GM19238 (cell line): ENCODE measurements at regions not wholly inside any gene's neighbourhood (a gene's known extent, or its start where the extent isn't known, plus 50 kb on each side); places are given as distances from the start of the nearest gene placed in this dataset.
"Not testable (repeated sequence)": the region's sequence is repeated elsewhere in the genome, so short reads cannot be mapped to it uniquely, and the experiment has no call there.

Experiments
- DNase-seq: peaks from one replicate; pipeline ENCODE4 v3.0.0; 2011; ENCODE audit warnings: low spot score; ENCODE audit not compliant: insufficient read length

DNA sequence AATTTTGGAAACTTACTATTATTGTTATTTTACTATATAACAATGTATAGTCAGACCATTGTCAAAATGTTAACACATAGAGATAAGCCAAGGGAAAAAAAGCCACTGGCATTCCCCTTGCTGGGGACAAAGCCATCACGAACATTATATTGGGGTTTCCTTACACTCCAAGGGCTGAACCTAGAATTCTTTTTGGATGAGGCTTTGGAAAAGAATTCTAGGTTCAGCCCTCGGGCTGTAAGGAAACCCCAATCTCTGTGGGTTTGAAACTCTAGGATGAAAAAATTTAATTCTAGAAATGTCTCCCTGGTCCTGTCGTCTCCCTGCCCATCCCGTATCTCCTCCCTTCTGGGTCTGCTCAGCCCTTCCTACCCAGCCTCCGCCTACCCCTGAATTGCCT lies 67.0 kb upstream of the SMAD6 start:
- no peak for DNase-seq

DNA sequence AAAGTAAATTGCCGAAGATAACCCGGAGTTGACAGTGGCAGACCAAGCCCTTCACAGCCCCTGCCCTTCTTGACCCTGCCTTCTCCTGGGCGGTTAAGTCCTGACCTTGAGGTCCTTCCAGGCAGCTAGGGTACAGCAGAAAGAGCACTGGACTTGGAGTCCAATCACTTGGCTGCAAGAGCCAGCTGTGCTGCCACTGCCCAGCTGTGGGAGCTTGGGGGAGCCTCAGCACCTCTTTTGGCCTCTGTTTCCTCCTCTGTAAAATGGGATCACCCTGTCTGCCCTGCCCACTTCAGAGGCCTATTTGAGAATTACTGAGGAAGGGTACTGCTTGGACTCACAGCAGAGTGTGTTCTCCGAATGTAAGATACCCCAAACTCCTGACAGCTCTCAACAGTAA lies 66.2 kb upstream of the SMAD6 start:
- no peak for DNase-seq

DNA sequence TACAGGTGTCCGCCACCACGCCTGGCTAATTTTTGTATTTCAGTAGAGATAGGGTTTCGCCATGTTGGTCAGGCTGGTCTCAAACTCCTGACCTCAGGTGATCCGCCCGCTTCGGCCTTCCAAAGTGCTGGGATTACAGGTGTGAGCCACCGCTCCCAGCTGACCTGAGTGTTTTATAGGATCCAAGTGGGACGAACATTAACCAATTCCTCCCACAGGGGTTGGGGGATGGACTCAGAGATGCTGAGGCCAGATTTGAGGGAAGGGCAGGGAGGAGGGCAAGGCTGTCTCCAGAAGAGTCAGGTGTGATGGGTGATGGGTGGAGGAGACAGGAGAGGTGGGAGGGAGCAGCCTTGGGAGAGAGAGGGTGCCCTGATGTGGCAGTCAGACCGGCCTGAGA lies 65.0 kb upstream of the SMAD6 start:
- not testable (repeated sequence) for DNase-seq

DNA sequence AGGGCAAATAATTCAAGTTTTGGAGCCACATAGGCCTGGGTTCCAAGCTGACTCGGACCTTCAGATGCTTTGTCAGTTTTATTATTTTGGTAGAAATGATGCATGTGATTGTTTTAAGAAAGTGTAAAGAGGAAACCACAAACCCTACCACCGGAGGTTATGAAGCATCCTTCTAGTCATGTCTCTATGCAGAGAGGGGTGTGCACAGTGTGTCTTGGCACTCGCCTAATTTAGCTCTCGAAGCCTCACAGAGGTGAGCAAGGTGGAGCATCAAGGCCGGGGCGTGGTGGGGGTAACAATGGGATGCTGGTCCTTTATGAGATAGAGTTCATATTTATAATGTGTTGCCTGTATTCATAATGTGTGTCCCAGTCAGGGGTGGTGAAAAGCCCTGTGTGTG lies 63.7 kb upstream of the SMAD6 start:
- no peak for DNase-seq

DNA sequence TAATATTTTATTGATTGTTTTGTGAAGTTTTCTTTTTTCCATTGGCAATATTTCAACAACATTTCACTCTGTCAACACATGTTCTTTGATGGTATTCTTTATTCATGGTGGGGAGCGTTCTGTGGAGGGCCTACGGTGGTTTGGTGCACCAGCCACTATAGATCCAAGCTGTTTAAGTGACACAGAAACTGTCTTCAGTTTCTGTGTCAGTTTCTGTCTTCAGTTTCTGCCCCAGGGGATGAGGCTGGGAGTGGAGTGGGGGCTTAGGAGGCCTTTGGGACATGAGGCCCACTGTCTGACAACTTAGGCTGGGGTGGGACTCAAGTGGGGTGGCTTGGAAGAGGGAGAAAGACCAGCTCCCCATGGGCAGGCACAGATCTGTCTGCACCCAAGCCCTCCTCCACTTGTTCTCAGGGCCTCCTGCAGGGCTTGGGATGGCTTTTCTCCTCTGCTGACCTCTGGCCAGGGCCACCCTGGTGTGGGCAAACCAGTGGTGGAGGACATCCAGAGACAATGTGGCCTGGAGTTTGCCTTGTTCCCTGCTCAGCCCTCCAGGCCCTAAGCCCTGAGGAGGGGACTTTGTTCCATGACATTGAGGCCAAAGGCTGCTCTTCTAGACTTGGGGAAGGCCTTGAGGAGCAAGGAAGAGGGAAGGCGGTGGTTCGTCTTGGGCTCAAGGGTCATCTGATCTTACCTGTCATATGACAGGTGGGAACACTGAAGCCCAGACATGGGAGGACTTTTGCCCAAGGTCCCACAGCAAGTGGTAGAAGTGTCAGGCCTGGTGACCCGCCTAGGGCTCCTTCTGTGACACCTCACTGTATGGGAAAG lies 60.3 kb upstream of the SMAD6 start:
- no peak for DNase-seq

DNA sequence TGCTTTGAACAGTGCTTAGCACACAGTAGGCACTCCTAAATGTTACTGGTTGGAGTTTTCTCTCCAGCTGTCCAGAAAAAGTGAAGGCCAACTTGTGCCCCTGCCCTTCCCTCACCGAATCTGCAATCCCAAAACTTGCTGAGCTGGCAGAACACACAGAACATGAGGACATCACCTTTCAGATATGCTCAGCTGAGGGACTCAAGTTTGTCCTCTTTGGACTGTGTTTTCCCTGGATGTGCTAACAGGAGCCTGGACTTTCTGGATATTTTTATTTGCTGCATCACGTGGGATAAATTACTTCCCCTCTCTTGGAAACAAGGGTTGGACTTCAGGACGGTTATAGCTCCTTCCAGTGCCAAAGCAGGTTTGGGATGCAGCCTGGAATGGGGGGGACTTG lies 59.5 kb upstream of the SMAD6 start:
- DNase-seq = no peak

DNA sequence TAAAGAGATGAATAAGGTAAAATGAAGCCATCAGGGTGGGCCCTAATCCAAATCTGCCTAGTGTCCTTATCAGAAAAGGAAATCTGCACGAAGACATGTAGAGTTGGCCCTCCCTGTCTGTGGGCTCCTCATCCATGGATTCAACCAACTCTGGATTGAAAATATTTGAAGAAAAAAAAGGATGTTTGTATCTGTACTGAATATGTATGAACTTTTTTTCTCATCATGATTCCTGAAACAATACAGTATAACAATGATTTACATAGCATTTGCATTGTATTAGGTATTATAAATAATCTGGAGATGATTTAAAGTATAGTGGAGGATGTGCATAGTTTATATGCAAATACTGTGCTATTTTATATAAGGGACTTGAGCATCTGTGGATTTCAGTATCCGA lies 59.0 kb upstream of the SMAD6 start:
- no peak for DNase-seq

DNA sequence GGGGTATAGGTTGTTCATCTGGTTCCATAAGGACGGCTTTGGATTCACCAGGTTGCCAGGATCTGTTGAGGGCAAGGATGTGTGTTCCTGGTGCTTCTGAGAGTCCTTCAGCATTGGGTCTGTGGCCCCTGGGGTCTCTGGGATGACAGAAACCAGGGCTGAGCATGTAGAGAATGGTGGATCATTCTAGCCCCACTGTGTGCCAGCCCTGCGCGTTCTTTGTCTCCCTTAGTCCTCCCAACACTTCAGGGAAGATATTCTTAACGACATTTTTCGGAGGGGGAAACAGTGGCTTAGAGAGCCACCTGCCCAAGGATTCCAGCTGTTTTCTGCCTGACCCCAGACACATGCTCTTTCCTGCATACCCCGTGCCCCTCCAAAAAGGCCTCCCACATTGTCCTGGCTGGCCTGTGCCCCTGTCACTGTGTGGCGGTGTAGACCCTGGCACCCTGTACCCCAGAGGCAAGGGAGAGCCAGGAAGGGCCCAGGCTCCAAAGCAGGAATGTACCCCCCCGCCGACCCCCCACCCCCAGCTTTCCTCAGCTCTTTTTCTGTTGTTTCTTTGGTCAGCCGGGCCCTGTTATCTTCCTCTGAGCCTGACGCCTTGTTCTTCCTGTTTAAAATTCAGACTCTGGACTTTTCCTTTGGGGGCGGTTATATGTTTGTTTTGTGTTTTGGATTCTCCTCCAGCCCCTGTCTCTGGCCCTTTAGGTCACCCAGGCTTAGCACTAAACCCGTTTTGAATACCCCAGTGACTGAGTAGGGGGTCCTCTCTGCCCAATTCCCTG lies 57.8 kb upstream of the SMAD6 start:
- DNase-seq = no peak

DNA sequence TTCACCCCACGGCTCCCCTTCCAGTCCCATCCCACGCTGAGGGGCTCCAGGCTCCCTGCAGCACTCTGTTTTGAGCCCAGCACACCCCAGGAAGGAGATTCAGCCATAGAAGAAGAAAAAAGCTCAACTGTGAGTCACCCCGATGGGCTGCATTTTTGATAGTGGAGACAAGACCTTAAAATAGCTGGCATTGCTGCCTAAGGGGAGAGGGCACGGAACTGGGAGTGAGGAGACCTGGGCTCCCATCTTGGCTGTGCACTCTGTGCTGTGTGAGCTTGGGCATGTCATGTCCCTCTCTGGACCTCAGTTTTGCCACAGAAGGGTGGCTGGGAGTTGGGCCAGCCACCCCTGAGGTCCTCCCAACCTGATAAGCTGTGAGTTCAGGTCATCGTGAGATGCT lies 57.2 kb upstream of the SMAD6 start:
- DNase-seq = no peak

DNA sequence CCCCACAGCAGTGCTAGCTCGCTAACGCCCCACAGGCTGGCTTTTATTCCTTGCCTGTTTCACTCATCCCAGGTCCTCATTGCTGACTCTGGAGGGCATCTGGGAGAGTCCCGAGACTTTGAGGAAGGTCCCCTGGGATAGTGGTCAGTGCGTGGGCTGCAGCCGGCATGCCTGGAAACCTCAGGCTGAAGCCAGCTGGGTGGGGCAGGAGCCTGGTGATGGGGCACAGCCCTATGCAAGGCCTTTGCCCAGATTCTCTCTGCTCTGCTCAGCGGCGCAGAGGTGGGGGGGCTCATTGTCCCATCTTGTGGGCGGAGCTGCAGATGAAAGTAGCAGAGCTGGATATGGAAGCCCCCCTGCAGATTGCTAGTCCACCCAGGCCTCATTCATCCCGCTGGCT lies 55.7 kb upstream of the SMAD6 start:
- DNase-seq = no peak

DNA sequence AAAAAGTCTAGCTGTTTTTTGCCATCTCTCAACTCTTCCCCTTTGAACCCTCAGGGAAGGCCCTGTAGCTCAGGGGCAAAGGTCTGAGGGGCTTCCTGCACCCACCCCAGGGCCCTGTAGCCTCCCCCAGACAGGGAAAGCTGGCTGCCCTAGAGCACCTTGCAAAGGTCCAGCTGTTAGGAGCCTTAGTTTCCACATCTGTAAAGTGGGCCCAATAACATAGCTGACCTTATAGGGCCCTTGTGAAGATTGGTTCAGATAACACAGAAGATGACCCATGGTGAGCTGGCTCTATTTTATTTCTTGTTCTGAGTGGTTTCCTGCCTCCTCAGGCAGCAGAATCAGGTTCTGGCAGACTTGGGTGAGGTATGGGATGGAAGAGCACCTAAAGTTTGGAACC lies 55.2 kb upstream of the SMAD6 start:
- no peak for DNase-seq

DNA sequence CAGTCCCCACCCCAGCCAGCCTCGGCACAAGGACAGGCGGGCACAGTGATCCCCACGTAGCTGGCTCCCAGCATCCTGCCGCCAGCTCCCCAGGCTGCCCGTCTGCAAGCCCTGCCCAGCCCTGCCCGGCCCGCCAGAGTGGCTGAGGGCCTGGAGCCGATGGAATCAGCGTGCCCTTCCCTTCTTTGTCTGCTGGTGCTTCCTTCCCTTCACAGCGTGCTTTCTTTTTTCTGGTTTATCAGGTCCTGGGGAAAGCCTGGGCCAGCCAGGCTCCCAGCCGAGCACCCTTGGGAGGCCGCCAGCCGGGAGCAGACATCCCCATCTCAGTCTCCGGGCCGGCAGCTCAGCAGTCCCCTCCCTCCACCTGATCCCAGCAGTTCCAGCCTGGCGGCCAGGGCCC lies 54.7 kb upstream of the SMAD6 start:
- no peak for DNase-seq

DNA sequence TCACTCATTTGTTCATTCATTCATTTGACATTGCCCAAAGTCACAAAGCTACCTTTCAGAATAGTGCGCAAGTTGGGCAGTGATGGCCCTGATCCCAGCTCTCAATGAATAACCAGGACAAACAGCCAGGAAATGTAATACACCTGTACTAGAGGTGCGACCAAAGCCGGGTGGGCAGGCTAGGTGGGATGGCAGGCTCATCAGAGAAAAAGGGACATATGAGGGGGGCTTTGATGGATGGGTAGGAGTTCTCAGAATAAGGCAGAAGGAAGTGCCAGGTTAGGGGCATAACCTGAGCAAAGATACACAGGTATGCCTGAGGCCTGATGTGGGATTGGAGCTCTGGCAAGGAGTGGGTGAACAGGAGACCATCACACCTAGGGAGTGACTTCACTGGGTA lies 53.4 kb upstream of the SMAD6 start:
- no peak for DNase-seq

DNA sequence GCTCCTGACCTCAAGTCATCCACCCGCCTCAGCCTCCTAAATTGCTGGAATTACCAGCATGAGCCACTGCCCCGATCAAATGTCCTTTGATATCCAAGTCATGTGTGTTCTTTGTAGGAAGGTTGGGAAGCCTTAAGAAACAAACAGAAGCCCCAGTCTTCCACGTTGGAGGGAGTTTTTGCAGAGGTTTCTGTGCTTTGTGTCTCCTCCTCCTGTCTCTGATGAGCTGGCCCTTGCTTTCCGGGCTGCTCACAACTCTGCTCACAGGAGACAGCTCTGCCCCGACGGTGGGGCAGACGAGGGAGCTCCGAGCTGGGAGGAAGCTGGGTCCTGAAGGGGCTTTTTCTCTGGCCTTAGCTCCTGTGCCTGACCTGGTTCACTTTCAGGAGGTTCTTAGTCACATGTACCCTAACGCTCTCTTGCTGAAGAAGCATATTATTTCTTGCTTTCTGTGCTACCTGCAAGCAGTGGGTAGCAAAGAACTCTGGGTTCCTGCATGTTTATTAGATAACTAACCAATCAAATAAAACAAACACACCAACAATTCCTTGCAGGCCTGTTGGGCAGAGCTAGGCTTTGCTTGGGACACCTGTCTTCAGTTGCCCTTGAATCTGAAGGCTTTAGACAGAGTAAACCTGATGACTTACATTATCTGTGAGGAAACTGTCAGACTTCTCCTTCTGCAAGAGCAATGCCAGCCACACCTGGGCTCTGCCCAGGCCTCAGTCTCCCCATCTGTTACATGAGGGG lies 52.6 kb upstream of the SMAD6 start:
- no peak for DNase-seq

DNA sequence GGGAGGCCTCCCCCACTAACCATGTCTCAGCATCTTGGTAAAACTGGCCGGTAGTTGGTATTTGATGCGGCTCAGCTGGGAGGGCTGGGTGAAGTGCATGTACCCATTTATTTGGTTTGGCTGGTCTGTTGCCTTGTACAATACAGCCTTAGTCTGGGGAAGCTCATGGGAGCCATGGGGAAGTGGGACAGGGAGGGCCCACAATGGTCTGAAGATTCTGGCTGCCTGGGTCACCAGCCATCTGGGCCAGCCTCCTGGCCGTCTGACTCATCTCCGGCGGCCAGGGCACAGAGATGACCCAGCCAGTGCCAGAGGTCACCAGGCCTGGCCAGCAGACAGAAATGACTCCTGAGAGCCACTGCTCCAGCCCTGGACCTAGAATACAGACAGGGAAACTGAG lies 51.6 kb upstream of the SMAD6 start:
- no peak for DNase-seq

DNA sequence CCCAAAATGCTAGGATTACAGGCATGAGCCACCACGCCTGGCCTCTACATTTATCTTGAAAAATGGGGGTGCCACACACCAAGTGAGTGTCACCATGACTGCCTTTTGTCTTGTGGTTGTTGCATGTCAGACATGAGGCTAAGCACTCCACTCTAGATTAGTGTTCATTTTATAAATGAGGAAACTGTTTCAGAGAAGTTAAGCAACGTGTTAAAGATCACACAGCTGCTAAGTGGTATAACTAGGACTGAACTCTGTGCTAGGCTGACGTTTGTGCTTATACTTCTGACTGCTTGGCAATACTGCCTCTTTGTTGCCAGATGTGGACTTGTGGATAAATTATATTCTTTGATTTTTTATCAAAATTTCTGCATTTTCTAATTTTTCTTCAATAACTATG lies 50.8 kb upstream of the SMAD6 start:
- no peak for DNase-seq

DNA sequence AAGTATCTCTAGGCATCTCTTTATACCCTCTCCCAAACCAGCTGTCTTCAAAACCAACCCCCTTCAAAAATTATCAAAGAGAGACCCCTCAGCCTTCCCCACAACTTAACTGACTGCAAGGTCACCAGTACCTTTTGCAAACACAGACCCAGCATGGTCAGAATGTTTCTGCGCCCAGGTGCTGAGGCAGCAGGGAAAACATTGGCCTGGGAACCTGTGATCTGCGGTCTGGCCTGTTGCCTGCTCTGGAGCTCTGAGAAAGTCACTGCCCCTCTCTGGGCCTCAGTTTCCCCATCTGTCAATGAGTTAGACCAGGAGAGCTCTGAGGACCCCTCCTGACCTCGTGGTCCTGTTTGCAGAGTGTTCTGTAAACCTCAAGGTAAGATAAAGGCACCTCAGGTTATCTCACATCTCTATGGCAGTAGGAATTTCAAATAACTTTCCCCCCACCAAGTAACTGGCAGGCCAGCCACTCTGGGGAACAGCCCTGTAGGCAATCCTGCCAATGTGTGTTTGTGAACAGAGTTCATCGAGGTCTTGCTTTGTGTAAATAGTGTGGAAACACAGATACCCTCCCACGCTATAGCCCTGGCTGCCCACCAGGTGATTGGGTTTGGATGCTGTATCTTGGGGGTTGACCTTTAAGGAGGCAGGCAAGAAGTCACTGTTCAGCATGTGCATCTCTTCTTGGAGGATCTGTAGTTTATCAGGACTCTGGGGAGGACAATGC lies 50.0 kb upstream of the SMAD6 start:
- DNase-seq = no peak
